HG03097 (cell line): ENCODE measurements at regions not wholly inside any gene's neighbourhood (a gene's known extent, or its start where the extent isn't known, plus 50 kb on each side); places are given as distances from the start of the nearest gene placed in this dataset.

Source experiments
- ATAC-seq: cut with Tn5 transposase; IDR thresholded peaks from one replicate; pipeline ENCODE4 v1.9.1; 2021; ENCODE audit not compliant: unreplicated experiment, low FRiP score

DNA sequence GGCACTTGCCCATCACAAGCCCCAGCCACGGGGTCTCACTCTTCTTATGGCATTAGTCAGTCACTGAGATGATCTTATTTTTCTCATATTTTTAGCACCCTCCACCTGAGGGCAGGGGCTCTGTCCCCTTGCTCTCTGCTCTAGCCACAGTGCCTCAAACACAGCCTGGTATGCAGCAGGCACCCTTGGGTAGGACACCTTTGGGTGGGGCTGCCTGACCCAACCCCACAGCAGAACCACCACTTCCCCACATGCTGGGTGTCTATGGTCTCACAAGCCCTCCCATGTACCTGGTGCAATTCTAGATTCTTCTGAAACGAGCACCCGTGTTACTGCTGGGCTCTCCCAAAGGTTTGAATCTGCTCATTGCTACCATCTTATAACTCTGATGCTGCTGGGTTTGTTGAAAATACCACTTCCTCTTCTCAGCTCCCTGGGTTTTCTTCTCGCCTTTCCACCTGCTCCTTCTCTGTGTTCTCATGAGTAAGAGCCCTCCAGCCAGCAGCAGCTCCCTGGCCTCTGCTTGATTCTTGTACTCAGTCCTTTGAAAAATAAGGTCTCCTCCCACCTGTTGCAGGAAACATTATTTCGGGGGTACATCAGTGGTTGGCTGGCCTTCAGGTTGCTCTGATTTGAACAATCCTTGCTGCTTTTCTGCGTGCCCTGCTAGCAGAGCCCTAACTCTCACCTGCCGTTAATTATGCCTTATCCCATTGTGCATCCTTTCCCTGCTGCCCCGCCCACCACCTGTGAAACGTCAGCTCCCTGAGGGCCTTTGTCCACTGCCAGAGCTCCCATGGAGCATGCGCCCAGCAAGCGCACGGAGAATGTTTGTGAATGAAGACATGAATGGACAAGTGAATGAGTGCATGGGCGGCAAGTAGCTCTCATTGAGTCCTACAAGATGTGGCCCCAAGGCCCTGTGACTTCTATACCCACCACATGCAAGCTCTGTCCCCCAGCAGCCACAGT lies 1181.6 kb downstream of the TBC1D22A start:
- ATAC-seq: no peak

- no peak for ATAC-seq
These were observed 1177.8 kb downstream of the TBC1D22A start for GRCh38 chr22:47940211-47940610.

GRCh38 chr22:47933891-47934290 lies 1171.4 kb downstream of the TBC1D22A start:
- ATAC-seq: no peak

DNA sequence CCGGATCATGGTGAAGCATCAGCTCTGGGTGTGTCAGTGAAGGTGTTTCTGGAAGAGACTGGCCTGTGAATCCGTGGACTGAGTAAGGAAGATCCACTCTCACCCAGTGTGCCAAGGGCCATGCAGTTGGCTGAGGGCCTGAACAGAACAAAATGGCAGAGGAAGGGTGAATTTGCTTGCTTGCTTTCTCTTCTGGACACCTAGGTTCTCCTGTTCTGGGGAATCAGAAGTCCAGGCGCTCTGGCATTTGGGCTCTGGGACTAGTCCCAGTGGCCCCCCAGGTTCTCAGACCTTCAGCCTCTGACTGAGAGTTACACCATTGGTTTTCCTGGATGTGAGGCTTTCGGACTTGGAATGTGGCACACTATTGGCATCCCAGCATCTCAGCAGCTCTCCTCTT lies 1170.8 kb downstream of the TBC1D22A start:
- ATAC-seq: no peak

DNA sequence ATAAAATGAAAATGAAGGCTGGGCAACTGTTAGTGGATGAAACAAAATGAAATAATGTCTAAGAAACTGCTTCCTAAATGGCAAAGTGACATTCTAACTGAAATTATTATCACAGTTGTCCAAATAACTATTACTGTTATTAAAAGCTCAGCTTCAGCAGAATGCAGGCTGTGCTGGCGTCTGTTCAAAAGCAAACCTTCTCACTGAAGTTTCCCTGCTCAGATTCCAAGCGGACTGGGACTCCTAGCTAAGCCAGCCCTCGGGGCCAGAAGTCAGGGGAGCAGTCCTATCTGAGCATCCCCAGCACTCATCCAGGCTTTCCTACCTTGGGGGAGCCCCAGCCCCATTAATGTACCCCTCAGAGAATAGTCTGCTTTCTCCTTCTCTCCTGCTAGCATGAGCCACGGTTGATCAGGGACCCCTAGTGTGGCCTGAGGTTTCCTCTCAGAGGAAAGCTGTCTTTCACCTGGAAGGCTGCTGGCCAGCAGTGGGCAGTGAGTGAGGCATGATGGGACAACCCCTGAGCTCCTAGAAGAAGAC lies 1167.3 kb downstream of the TBC1D22A start:
- ATAC-seq: no peak

DNA sequence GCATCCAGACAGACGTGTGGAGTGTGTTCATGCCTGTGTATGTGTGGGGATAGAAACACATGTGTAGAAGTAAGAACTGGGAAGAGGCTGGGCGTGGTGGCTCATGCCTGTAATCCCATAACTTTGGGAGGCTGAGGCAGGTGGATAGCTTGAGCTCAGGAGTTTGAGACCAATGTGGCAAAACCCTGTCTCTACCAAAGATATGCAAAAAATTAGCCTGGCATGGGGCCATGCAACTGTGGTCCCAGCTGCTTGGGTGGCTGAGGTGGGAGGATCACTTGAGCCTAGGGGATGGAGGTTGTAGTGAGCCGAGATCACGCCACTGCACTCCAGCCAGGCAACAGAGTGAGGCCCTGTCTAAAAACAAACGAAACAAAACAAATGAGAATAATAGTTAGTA lies 1166.6 kb downstream of the TBC1D22A start:
- ATAC-seq: no peak

DNA sequence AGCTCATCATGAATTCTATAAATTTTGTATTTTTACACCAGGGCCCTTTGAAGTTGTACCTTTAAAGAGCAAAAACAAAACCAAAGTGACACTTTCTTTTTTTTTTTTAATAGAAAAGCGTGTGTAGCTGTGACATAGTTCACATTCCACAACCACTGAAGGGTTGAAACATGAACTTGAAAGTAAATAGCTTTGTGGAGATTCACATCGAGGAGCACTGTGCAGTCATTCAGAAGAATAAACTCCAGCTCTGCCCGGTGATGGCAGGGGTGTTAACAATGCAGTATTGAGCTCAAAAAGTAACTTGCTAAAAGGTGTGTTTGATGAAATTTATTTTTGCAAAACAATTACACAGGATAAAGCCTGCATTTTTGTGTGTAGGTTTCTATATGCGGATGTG lies 1166.2 kb downstream of the TBC1D22A start:
- no peak for ATAC-seq

DNA sequence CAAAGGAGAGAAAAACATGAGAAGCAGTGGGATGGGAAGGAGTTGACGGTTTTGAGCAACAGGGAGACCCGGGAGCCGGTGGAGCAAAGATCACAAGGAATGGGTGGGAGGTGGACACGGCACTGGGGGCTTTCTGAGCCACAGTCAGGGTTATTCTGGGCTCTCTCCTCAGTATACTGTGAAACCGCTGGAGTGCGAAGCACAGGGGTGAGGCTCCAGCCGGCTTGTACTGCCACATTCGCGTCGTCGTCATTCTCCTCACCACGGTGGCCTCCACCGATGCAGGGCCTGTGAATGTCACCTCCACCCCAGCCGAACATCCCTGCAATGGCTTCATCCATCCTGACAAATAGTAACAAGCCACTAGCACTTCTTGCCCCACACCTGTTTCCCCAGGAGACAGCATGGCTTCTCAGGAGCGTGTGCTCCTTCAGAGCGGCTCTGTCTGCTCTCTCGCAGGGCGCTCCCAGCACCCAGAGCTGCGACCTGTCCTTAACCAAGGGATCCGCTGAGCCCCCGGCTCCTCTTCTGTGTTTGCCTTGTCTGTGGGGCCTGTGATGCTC lies 1165.3 kb downstream of the TBC1D22A start:
- no peak for ATAC-seq

DNA sequence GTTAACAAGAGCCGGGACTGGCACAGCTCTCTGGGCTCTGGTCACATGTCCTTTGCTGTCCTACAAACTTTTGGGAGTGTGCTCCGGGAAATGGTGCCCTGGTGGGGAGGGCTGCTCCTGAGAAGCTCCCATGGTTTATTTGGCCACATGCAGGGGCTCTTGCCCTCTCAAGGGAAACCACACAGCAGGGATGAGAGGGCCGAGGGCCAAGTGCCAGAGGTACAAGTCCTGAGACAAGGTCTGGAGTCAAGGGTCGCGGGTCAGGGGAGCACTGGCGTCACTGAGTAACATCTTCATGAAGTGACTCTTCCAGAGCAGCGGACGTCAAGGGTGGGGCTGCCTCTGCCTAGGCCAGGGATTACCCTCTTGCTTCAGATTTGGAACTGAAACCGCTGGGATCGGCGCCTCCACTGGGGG lies 1160.6 kb downstream of the TBC1D22A start:
- no peak for ATAC-seq

DNA sequence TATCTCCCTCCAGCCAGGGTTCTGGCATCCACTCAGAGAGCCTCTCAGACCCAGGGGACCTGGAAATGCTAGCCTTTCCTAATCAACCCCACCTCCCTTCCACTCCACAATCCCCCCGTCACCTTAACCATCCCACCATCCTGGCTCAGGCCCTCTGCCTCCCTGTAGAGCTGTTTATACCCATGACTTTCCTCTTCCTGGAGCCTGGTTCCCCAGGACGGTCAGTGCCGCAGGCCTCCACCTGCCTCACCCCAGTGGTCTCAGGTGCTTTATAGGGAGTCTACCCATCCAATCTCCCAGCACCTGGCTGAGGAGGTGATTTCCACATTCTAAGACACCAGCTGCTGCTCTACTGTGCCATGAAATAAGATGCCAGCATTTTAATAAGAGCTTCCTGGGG lies 1159.5 kb downstream of the TBC1D22A start:
- ATAC-seq: no peak

DNA sequence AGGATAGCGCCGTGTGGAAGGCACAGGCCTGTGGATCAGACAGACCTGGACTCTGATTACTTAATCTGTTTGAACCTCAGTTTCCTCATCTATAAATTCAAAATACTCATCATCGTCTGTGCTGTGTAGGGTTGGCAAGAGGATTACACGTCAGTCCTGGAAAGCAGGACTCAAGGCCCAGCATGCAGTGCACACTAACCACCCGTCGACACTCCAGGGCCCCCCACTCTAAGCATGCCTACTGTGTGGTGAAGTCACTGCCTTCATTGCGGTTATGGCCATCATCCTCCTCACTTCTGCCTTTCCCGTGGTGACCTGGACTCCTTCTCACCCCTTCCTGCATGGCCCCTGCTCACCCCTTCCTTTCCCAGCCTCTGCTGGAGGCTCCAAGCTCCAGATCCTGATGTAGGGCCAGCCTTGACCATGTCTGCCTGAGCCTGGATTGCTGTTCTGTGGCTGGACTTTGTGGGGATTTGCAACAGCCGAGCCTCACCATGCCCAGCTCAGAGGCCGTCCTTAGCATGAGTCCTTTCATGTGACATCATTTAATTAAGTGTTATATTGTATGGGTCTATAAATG lies 1158.0 kb downstream of the TBC1D22A start:
- ATAC-seq: no peak

GRCh38 chr22:47919893-47920292 lies 1157.4 kb downstream of the TBC1D22A start:
- ATAC-seq: no peak

DNA sequence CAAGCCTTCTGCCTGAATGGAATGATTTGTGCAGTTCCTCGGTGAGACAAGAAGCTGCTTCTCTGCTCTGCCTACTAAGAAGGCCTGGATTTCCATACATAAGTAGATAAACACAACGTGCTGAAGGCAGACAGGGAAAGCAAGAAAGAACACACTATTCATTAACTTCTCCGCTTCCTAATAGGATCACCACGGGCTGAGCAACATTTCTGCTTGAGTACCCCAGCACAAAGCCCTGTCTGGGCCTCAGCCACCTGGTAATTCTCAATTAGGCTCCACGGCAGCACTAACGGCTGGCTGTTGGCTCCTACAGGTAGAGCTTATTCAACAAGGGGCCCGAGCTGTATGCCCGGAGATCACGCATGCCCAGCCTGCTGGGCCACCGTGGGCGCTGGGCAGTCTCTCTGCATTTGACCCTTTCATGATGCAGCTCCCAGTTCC lies 1156.6 kb downstream of the TBC1D22A start:
- ATAC-seq: no peak

DNA sequence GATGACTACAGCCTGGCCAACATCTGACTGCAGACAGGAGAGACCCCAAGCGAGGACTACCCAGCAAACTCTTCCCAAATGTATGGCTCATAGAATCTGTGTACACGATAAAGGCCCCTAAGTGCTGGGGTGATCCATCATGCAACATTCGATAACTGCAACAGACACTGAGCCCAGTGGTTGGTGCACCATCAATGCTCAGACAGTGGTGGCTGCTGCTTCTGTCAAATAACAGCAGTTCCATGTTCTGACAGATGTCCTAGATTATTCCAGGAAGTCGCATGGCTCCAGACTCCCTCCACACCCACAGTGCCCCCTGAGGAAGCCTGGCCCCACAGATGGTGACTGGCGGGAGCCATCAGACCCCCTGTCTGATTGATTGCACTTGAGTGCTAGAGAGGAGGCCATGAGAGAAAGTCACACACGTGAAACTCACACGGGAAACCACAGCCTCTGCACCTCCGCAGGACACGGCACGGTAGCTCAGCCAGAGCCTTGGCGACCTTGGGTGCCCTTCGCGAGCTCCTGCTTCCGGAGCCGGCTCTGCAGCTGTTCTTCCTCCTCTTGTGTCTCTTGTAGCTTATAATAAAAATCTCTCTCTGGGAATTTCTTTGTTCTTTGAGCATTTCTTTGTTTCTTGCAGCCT lies 1155.9 kb downstream of the TBC1D22A start:
- peak; percentile 70 for ATAC-seq

DNA sequence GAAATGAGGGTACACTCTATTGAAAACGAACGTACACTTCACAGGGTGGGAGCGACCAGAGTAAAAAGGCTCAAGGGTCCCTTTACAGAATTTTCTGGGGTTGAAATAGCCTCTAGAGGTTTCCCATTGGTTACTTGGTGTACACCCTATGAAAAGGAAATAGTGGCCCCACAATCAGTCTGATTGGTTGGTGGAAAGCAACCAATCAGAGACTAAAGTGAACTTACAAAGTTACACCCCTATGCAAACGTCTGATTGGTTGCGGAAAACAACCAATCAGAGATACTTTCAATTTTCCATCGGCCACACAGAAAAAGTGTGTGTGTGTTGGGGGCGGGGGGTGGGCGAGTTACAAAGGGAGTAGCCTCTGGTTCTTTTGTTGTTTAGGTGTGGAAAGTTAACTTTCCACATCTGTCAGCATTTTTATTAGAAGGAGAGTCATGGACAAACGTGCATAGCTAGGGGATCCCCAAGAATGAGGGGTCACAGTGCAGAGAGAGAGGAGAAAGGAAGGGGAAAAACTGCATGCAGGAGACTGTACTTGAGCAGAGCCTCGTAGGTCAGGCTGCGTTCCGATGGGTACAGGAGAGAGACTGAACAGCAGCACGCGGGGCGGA lies 1152.1 kb downstream of the TBC1D22A start:
- ATAC-seq: no peak

DNA sequence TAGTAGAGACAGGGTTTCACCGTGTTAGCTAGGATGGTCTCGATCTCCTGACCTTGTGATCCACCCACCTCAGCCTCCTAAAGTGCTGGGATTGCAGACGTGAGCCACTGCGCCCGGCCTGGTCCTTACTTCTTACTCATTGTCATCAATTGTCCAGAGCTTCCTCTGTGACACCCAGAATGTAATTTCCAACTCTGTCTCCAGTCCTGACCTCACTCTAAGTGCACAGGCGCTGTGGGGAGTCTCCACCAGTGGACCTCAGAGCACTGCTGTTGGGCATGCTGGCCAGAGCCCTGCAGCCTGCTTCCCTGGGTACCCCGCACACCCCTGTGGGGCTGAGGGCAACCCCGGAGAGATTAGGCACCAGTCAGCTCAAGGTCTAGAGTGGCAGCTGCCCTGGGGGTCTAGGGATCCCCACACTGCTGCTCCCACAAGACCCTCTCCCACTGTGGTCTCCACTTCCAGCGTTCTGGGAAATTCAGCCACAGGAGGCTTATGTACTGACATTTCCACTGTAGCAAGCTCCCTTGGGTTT lies 1140.3 kb downstream of the TBC1D22A start:
- no peak for ATAC-seq

GRCh38 chr22:47901911-47902310 lies 1139.5 kb downstream of the TBC1D22A start:
- no peak for ATAC-seq

GRCh38 chr22:47899894-47900293 lies 1137.4 kb downstream of the TBC1D22A start:
- ATAC-seq: no peak

GRCh38 chr22:47898946-47899345 lies 1136.5 kb downstream of the TBC1D22A start:
- no peak for ATAC-seq

DNA sequence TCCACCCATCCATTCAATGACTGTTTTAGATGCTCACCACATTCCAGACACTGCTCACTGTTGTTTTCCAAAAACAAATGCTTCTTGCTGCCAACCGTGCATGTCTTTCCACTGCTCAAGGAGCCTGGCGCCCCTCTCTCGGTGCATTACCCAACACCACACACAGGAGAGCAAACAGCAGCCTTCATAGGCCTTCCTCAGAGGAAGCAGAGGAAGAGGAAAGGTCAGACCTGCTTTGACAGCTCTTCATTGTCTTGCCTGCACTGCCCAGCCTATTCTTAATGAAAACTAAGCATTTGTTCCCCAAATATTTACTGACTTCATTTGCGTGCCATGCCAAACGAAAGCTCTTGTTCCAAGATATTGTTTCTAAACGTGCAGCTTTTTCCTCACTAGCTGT lies 1129.2 kb downstream of the TBC1D22A start:
- no peak for ATAC-seq
